BE2C (cell line): ENCODE measurements at regions not wholly inside any gene's neighbourhood (a gene's known extent, or its start where the extent isn't known, plus 50 kb on each side); places are given as distances from the start of the nearest gene placed in this dataset.
"Not testable (repeated sequence)": the region's sequence is repeated elsewhere in the genome, so short reads cannot be mapped to it uniquely, and the experiment has no call there.

Source experiments
- DNase-seq: peaks from one replicate; pipeline ENCODE4 v3.0.0-alpha.2; 2020
- H3K27me3 ChIP-seq: fragments of 250-450 bp; sonication (Bioruptor Pico); 2 replicates; pipeline ENCODE4 v1.5.1; 2020; ENCODE audit warnings: mild to moderate bottlenecking
- H3K36me3 ChIP-seq: fragments of 250-450 bp; sonication (Bioruptor Pico); 2 replicates; pipeline ENCODE4 v1.5.1; 2020; ENCODE audit warnings: mild to moderate bottlenecking
- H3K4me1 ChIP-seq: fragments of 250-450 bp; sonication (Bioruptor Pico); 2 replicates; pipeline ENCODE4 v1.5.1; 2020
- H3K4me3 ChIP-seq: 2 replicates; pipeline ENCODE4 v1.5.1; 2011; ENCODE audit warnings: low read depth, low read length
- H3K9me3 ChIP-seq: fragments of 250-450 bp; sonication (Bioruptor Pico); 2 replicates; pipeline ENCODE4 v1.5.1; 2020
- CTCF ChIP-seq: IDR thresholded peaks from 2 replicates; pipeline ENCODE4 v1.5.1; 2012; ENCODE audit warnings: mild to moderate bottlenecking, low read depth, low read length

DNA sequence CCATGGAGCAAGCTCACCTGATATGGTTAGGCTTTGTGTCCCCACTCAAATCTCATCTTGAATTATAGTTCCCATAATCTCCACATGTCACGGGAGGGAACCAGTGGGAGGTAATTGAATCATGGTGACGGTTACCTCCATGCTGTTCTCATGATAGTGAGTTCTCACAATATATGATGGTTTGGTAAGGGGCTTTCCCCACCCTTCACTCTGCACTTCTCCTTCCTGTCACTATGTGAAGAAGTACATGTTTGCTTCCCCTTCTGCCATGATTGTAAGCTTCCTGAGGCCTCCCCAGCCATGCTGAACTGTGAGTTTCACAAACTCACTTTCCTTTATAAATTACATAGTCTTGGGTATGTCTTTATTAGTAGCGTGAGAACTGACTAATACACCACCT lies 435.7 kb upstream of the ID2 start:
- H3K4me3 ChIP-seq: no peak overlapping the region
- H3K27me3 ChIP-seq: no peaks in the 10 kb centered on the region
- H3K9me3 ChIP-seq: peaks cover 8% of the 10 kb centered on the region
- H3K36me3 ChIP-seq: no peaks in the 10 kb centered on the region
- TF ChIP-seq CTCF: no peak
- H3K4me1 ChIP-seq: peaks cover 4% of the 10 kb centered on the region; the same call in 1 of the 2 replicates
- no peak for DNase-seq

DNA sequence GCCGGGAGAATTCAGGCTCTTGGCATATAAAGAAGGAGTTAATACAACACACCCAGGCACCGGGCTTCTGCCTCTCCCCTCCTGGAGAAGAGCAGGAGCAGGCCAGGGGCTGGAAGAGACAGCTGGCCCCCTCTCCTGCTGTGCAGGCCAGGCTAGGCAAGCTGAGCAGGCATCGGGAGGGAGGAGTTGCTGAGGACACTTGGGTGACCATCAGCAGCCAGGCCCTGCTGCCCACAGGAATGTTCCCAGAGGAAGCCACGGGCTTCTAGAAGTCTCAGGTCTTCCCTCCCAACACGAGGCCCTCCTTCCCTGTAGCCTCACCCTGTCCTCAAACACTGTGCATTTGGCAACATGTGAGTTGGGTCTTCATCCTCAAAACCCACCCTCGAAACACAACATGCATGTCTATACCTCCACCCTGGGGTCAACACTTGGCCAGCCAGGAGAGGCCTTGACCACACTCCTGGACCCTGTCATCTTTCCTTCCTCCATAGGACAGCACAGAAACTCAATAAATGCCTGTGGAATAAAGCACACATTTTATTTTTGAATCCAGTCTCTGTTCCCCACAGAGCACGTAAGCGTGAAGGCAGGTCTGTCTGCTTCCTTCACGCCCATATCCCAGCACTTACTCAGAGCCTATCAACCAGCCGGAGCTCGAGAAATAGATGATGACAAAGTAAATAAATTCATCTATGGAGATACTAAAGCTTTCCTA lies 433.8 kb upstream of the ID2 start:
- Histone ChIP-seq H3K4me3 (no peak overlapping the region), H3K27me3 (no peaks in the 10 kb centered on the region), H3K4me1 (peaks cover 4% of the 10 kb centered on the region; the same call in 1 of the 2 replicates), H3K36me3 (no peaks in the 10 kb centered on the region), H3K9me3 (peaks cover 8% of the 10 kb centered on the region)
- TF ChIP-seq CTCF: no peak
- DNase-seq: no peak

DNA sequence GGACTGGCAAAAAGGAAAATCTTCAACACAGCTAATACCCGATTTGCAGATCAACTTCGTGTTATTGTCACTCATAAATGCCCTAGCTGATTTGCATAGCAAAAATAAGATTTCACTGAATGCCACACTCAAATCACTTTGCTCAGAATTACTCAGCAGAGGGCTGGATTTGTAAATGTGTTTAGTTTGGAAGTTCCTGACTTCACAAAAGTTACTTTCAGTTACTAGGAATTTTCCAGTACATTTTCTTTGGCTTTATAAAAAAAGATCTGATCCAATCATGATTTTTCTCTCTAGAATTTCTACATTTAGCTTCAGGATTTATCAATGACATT lies 433.3 kb upstream of the ID2 start:
- Histone ChIP-seq H3K36me3 (no peaks in the 10 kb centered on the region), H3K4me1 (peaks cover 4% of the 10 kb centered on the region; the same call in 1 of the 2 replicates), H3K27me3 (no peaks in the 10 kb centered on the region), H3K9me3 (peaks cover 8% of the 10 kb centered on the region), H3K4me3 (no peak overlapping the region)
- DNase-seq: no peak
- no peak for TF ChIP-seq CTCF

DNA sequence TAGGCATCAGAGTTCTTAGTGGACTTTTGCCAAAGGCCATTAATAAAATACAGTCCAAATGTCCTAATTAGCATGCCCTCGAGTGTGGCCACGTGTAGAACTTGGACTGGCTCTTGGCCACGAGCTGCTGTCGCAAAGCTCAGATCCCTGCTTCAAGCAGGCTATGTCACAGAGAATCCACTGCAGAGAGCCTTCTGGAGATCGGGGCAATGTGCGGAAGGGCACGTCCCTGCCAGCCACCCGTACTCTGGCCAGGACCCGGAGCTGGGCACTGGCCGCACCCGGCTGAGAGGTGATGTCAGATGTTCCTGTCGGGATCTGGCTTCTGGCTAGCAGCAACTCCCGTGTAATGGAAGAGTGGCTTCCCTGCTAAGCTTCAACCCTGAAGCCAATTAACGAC lies 432.7 kb upstream of the ID2 start:
- H3K27me3 ChIP-seq: no peaks in the 10 kb centered on the region
- H3K4me1 ChIP-seq: peaks cover 4% of the 10 kb centered on the region; the same call in 1 of the 2 replicates
- H3K36me3 ChIP-seq: no peaks in the 10 kb centered on the region
- no peak overlapping the region for H3K4me3 ChIP-seq
- DNase-seq: no peak
- peaks cover 8% of the 10 kb centered on the region for H3K9me3 ChIP-seq
- no peak for TF ChIP-seq CTCF

DNA sequence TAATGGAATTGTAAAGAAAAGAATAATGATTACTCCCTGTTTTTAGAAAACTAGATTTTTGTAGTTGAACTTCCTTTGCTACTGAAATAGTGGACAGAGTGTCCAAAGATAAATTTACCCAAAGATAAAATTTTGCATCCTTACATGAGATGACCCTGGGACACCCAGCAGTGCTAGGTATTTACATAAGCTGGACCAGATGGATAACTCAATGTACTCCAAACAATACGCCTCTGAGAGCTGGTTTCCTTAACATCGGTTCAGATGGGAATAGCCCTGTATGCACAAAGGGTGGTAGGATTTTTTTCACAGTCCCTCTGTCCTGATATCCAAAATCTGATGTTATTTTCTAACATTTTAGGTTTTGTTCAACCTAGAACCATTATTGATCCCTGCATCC lies 432.1 kb upstream of the ID2 start:
- no peak for DNase-seq
- TF ChIP-seq CTCF: no peak
- H3K4me1 ChIP-seq: peaks cover 4% of the 10 kb centered on the region; the same call in 1 of the 2 replicates
- H3K36me3 ChIP-seq: no peaks in the 10 kb centered on the region
- peaks cover 8% of the 10 kb centered on the region for H3K9me3 ChIP-seq
- H3K27me3 ChIP-seq: no peaks in the 10 kb centered on the region
- no peak overlapping the region for H3K4me3 ChIP-seq

- not testable (repeated sequence) for H3K36me3 ChIP-seq, H3K4me3 ChIP-seq, H3K4me1 ChIP-seq, H3K27me3 ChIP-seq, H3K9me3 ChIP-seq, DNase-seq
Observed at GRCh38 chr2:8250290-8250689, 431.6 kb upstream of the ID2 start.
